Neural cell (in vitro differentiated cells): ENCODE measurements at regions not wholly inside any gene's neighbourhood (a gene's known extent, or its start where the extent isn't known, plus 50 kb on each side); places are given as distances from the start of the nearest gene placed in this dataset.
"Not testable (repeated sequence)": the region's sequence is repeated elsewhere in the genome, so short reads cannot be mapped to it uniquely, and the experiment has no call there.

Experiments used
- H2AFZ ChIP-seq: fragments of 200-600, 300-800 bp; sonication (generic), shearing (Covaris generic); 2 replicates; pipeline ENCODE4 v1.6.0; 2014; ENCODE audit warnings: low read depth, mild to moderate bottlenecking, antibody characterized with exemption, low read length, moderate library complexity
- H3F3A ChIP-seq: fragments of 200-600 bp; shearing (Covaris generic); 2 replicates; pipeline ENCODE4 v1.6.1; 2016; ENCODE audit warnings: mild to moderate bottlenecking, moderate library complexity, mixed read lengths, antibody characterized with exemption, low read length; ENCODE audit not compliant: insufficient read depth, poor library complexity, severe bottlenecking
- H3K27ac ChIP-seq: fragments of 200-600, 300-800 bp; sonication (generic), shearing (Covaris generic); 2 replicates; pipeline ENCODE4 v1.5.1; 2014; ENCODE audit warnings: mild to moderate bottlenecking, low read length, moderate library complexity
- H3K27me3 ChIP-seq: fragments of 300-800, 200-600 bp; sonication (generic), shearing (Covaris generic); 2 replicates; pipeline ENCODE4 v1.6.0; 2014; ENCODE audit warnings: mild to moderate bottlenecking, low read depth, low read length, moderate library complexity; ENCODE audit not compliant: insufficient read depth
- H3K36me3 ChIP-seq: fragments of 300-800, 200-600 bp; sonication (generic), shearing (Covaris generic); 2 replicates; pipeline ENCODE4 v1.5.1; 2014; ENCODE audit warnings: mild to moderate bottlenecking, antibody characterized with exemption, low read length, moderate library complexity; ENCODE audit not compliant: insufficient read depth
- H3K4me2 ChIP-seq: fragments of 300-800, 200-600 bp; sonication (generic), shearing (Covaris generic); 2 replicates; pipeline ENCODE4 v1.6.0; 2014; ENCODE audit warnings: mild to moderate bottlenecking, low read length
- H3K4me3 ChIP-seq: fragments of 300-800, 200-600 bp; sonication (generic), shearing (Covaris generic); 2 replicates; pipeline ENCODE4 v1.5.1; 2014; ENCODE audit warnings: mild to moderate bottlenecking, low read length, moderate library complexity
- H3K79me2 ChIP-seq: fragments of 200-600 bp; shearing (Covaris generic); replicated peaks from 2 replicates; pipeline ENCODE4 v1.6.0; 2014; ENCODE audit warnings: mild to moderate bottlenecking, low read length, moderate library complexity; ENCODE audit not compliant: insufficient read depth
- H3K9ac ChIP-seq: fragments of 300-800, 200-600 bp; sonication (generic), shearing (Covaris generic); 2 replicates; pipeline ENCODE4 v1.6.1; 2016; ENCODE audit warnings: mild to moderate bottlenecking, low read length, mixed read lengths
- H3K9me2 ChIP-seq: fragments of 200-600 bp; shearing (Covaris generic); 2 replicates; pipeline ENCODE4 v1.6.1; 2016; ENCODE audit warnings: mild to moderate bottlenecking, low read length, mixed read lengths; ENCODE audit not compliant: insufficient read depth
- H3K9me3 ChIP-seq: fragments of 200-600, 300-800 bp; sonication (generic), shearing (Covaris generic); 2 replicates; pipeline ENCODE4 v1.6.1; 2016; ENCODE audit warnings: mild to moderate bottlenecking, mixed run types, low read length, moderate library complexity, mixed read lengths
- H4K20me1 ChIP-seq: fragments of 200-600 bp; shearing (Covaris generic); 2 replicates; pipeline ENCODE4 v1.6.1; 2016; ENCODE audit warnings: mild to moderate bottlenecking, mixed run types; ENCODE audit not compliant: insufficient read depth
- CTCF ChIP-seq: fragments of 450-650 bp; IDR thresholded peaks from 2 replicates; pipeline ENCODE4 v1.5.1; 2014; ENCODE audit warnings: antibody characterized with exemption, mild to moderate bottlenecking, moderate library complexity; ENCODE audit not compliant: poor library complexity, severe bottlenecking
- EP300 ChIP-seq: fragments of 450-650 bp; conservative IDR thresholded peaks from 2 replicates; pipeline ENCODE4 v1.6.1; 2014; ENCODE audit warnings: antibody characterized with exemption, mild to moderate bottlenecking, moderate library complexity; ENCODE audit not compliant: poor library complexity, severe bottlenecking
- EZH2 ChIP-seq: fragments of 200-600, 300-800 bp; shearing (Covaris generic), sonication (generic); IDR thresholded peaks from 2 replicates; pipeline ENCODE4 v1.6.1; 2014; ENCODE audit warnings: antibody characterized with exemption, low read length, borderline replicate concordance, mild to moderate bottlenecking; ENCODE audit not compliant: insufficient read depth, poor library complexity, severe bottlenecking
- MXI1 ChIP-seq: fragments of 450-650 bp; conservative IDR thresholded peaks from 2 replicates; pipeline ENCODE4 v1.6.1; 2014; ENCODE audit warnings: antibody characterized with exemption, mild to moderate bottlenecking; ENCODE audit not compliant: poor library complexity, severe bottlenecking
- POLR2AphosphoS5 ChIP-seq: IDR thresholded peaks from 2 replicates; pipeline ENCODE4 v1.6.1; 2012
- RAD21 ChIP-seq: fragments of 450-650 bp; conservative IDR thresholded peaks from 2 replicates; pipeline ENCODE4 v1.6.1; 2014; ENCODE audit warnings: antibody characterized with exemption, mild to moderate bottlenecking, moderate library complexity
- REST ChIP-seq: IDR thresholded peaks from 2 replicates; pipeline ENCODE4 v1.6.1; 2012; ENCODE audit warnings: borderline replicate concordance
- SMC3 ChIP-seq: fragments of 450-650 bp; conservative IDR thresholded peaks from 2 replicates; pipeline ENCODE4 v1.6.1; 2014; ENCODE audit warnings: antibody characterized with exemption, mild to moderate bottlenecking, moderate library complexity; ENCODE audit not compliant: poor library complexity
- TAF1 ChIP-seq: IDR thresholded peaks from 2 replicates; pipeline ENCODE4 v1.6.1; 2012; ENCODE audit warnings: low read depth

GRCh38 chr3:150341891-150342290 is 66.2 kb upstream of the TSC22D2 start:
- Histone ChIP-seq H4K20me1 (no peaks in the 10 kb centered on the region), H3K79me2 (no peaks in the 10 kb centered on the region), H3K4me3 (no peak overlapping the region), H3K9ac (no peak overlapping the region), H3K36me3 (no peaks in the 10 kb centered on the region), H3K9me3 (no peaks in the 10 kb centered on the region), H3K27ac (no peak overlapping the region), H3K27me3 (no peaks in the 10 kb centered on the region), H3F3A (no peaks in the 10 kb centered on the region), H2AFZ (no peak overlapping the region), H3K4me2 (no peak overlapping the region), H3K9me2 (no peaks in the 10 kb centered on the region)
- no peak for TF ChIP-seq RAD21

GRCh38 chr3:150336363-150336762 is 71.7 kb upstream of the TSC22D2 start:
- H3K36me3 ChIP-seq, H3K27ac ChIP-seq, H3K9me2 ChIP-seq, H3K9ac ChIP-seq, H3K4me3 ChIP-seq, H3K27me3 ChIP-seq, H3K9me3 ChIP-seq, H2AFZ ChIP-seq, H3K4me2 ChIP-seq, H3F3A ChIP-seq, H4K20me1 ChIP-seq, H3K79me2 ChIP-seq: not testable (repeated sequence)

GRCh38 chr3:150335631-150336030 is 72.5 kb upstream of the TSC22D2 start:
- TF ChIP-seq TAF1 (no peak), RAD21 (no peak), MXI1 (no peak), REST (no peak), EP300 (no peak), POLR2AphosphoS5 (no peak), CTCF (no peak), EZH2 (no peak), SMC3 (no peak)
- no peaks in the 10 kb centered on the region for H4K20me1 ChIP-seq
- H3K79me2 ChIP-seq: no peaks in the 10 kb centered on the region
- H3K9ac ChIP-seq: no peak overlapping the region
- no peaks in the 10 kb centered on the region for H3F3A ChIP-seq
- no peaks in the 10 kb centered on the region for H3K9me2 ChIP-seq
- H3K36me3 ChIP-seq: no peaks in the 10 kb centered on the region
- H2AFZ ChIP-seq: no peak overlapping the region
- no peaks in the 10 kb centered on the region for H3K27me3 ChIP-seq
- H3K9me3 ChIP-seq: no peaks in the 10 kb centered on the region
- H3K27ac ChIP-seq: no peak overlapping the region
- H3K4me3 ChIP-seq: no peak overlapping the region
- no peak overlapping the region for H3K4me2 ChIP-seq
